ENCODE measurements at regions not wholly inside any gene's neighbourhood (a gene's known extent, or its start where the extent isn't known, plus 50 kb on each side); places are given as distances from the start of the nearest gene placed in this dataset.

- Mint-ChIP-seq H3K27me3 (ENCODE audit: low read depth, poor library complexity) (peaks cover 10% of the 10 kb centered on the region), H3K4me1 (peaks cover 17% of the 10 kb centered on the region), H3K36me3 (ENCODE audit: low read depth) (no peaks in the 10 kb centered on the region), H3K27ac (no peak overlapping the region), H3K9me3 (peaks cover 8% of the 10 kb centered on the region), H3K4me3 (no peak overlapping the region)
- TF ChIP-seq, protein P1, sequence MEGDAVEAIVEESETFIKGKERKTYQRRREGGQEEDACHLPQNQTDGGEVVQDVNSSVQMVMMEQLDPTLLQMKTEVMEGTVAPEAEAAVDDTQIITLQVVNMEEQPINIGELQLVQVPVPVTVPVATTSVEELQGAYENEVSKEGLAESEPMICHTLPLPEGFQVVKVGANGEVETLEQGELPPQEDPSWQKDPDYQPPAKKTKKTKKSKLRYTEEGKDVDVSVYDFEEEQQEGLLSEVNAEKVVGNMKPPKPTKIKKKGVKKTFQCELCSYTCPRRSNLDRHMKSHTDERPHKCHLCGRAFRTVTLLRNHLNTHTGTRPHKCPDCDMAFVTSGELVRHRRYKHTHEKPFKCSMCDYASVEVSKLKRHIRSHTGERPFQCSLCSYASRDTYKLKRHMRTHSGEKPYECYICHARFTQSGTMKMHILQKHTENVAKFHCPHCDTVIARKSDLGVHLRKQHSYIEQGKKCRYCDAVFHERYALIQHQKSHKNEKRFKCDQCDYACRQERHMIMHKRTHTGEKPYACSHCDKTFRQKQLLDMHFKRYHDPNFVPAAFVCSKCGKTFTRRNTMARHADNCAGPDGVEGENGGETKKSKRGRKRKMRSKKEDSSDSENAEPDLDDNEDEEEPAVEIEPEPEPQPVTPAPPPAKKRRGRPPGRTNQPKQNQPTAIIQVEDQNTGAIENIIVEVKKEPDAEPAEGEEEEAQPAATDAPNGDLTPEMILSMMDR (IDR thresholded peaks at IDR 0.05) = no peak
- DNase-seq = no peak
Measured at GRCh38 chr20:60835876-60836275, 416.2 kb upstream of the CDH4 start.

- Mint-ChIP-seq H3K4me3 (no peak overlapping the region), H3K27ac (no peak overlapping the region), H3K9me3 (peaks cover 4% of the 10 kb centered on the region), H3K36me3 (ENCODE audit: low read depth) (no peaks in the 10 kb centered on the region), H3K4me1 (peaks cover 17% of the 10 kb centered on the region), H3K27me3 (ENCODE audit: low read depth, poor library complexity) (peaks cover 6% of the 10 kb centered on the region)
- DNase-seq = no peak
- TF ChIP-seq, protein P1 (IDR thresholded peaks at IDR 0.05) = no peak
Measured at GRCh38 chr20:60837173-60837770, 414.8 kb upstream of the CDH4 start.

GRCh38 chr20:60838297-60838696 lies 413.8 kb upstream of the CDH4 start:
- TF ChIP-seq, protein P1 (IDR thresholded peaks at IDR 0.05) = no peak
- Mint-ChIP-seq H3K9me3 (peaks cover 4% of the 10 kb centered on the region), H3K36me3 (ENCODE audit: low read depth) (no peaks in the 10 kb centered on the region), H3K4me1 (peaks cover 18% of the 10 kb centered on the region), H3K27ac (no peak overlapping the region), H3K4me3 (no peak overlapping the region), H3K27me3 (ENCODE audit: low read depth, poor library complexity) (peaks cover 9% of the 10 kb centered on the region)
- no peak for DNase-seq

- no peak for DNase-seq
- Mint-ChIP-seq H3K9me3 (peaks cover 8% of the 10 kb centered on the region), H3K4me3 (no peak overlapping the region), H3K27me3 (ENCODE audit: low read depth, poor library complexity) (peaks cover 10% of the 10 kb centered on the region), H3K4me1 (peaks cover 24% of the 10 kb centered on the region), H3K27ac (no peak overlapping the region), H3K36me3 (ENCODE audit: low read depth) (no peaks in the 10 kb centered on the region)
- TF ChIP-seq, protein P1 (IDR thresholded peaks at IDR 0.05) = no peak
Measured at GRCh38 chr20:60840971-60841370, 411.1 kb upstream of the CDH4 start.

DNA sequence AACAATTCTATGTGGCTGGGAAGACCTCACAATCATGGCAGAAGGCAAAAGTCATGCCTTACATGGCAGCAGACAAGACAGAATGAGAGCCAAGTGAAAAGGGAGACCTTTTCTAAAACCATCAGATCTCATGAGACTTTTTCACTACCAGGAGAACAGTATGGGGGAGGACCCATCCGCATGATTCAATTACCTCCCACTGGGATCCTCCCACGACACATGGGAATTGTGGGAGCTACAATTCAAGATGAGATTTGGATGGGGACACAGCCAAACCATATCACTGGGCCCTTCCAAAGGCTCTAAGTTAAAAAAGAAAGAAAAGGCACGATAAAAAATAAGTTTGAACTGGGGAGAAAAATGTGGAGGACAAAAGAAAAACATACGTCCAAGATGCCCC lies 406.9 kb upstream of the CDH4 start:
- Mint-ChIP-seq H3K27me3 (ENCODE audit: low read depth, poor library complexity) (peaks cover 34% of the 10 kb centered on the region), H3K4me1 (peaks cover 7% of the 10 kb centered on the region), H3K9me3 (peaks cover 8% of the 10 kb centered on the region), H3K36me3 (ENCODE audit: low read depth) (no peaks in the 10 kb centered on the region), H3K27ac (no peak overlapping the region), H3K4me3 (no peak overlapping the region)
- TF ChIP-seq, protein P1 (IDR thresholded peaks at IDR 0.05) = no peak
- DNase-seq = no peak
